NCI-H446 (cell line): ENCODE measurements at regions not wholly inside any gene's neighbourhood (a gene's known extent, or its start where the extent isn't known, plus 50 kb on each side); places are given as distances from the start of the nearest gene placed in this dataset.
"Not testable (repeated sequence)": the region's sequence is repeated elsewhere in the genome, so short reads cannot be mapped to it uniquely, and the experiment has no call there.

ENCODE experiments used
- DNase-seq, 2 experiments: peaks; one replicate each; lab custom pipeline; 2025; lab: John Stamatoyannopoulos, UW

GRCh38 chr15:58297639-58298038, 134.2 kb upstream of the LIPC start:
- no peak for DNase-seq

GRCh38 chr15:58298879-58299850, 132.6 kb upstream of the LIPC start:
- DNase-seq = no peak

- DNase-seq = no peak
These were observed 129.0 kb upstream of the LIPC start for GRCh38 chr15:58302832-58303231.

GRCh38 chr15:58303236-58303635, 128.6 kb upstream of the LIPC start:
- no peak for DNase-seq

- DNase-seq = no peak
These were observed 125.0 kb upstream of the LIPC start for GRCh38 chr15:58306591-58307312.

- DNase-seq = peak in 1 of 2 experiments; percentile 13
These were observed 124.4 kb upstream of the LIPC start for GRCh38 chr15:58307313-58307961.

GRCh38 chr15:58308742-58309355, 122.9 kb upstream of the LIPC start:
- DNase-seq = no peak

- no peak for DNase-seq
These were observed 121.5 kb upstream of the LIPC start for GRCh38 chr15:58309963-58310928.

GRCh38 chr15:58311556-58311955, 120.2 kb upstream of the LIPC start:
- no peak for DNase-seq

- no peak for DNase-seq
These were observed 119.8 kb upstream of the LIPC start for GRCh38 chr15:58312031-58312430.

GRCh38 chr15:58313304-58313703, 118.5 kb upstream of the LIPC start:
- DNase-seq = no peak

GRCh38 chr15:58313810-58314592, 117.8 kb upstream of the LIPC start:
- DNase-seq = no peak

- DNase-seq = no peak
These were observed 117.1 kb upstream of the LIPC start for GRCh38 chr15:58314593-58315216.

GRCh38 chr15:58318517-58318916, 113.3 kb upstream of the LIPC start:
- DNase-seq = no peak

- no peak for DNase-seq
These were observed 110.8 kb upstream of the LIPC start for GRCh38 chr15:58321034-58321433.

GRCh38 chr15:58322253-58322652, 109.5 kb upstream of the LIPC start:
- DNase-seq = no peak

- DNase-seq = not testable (repeated sequence)
These were observed 108.5 kb upstream of the LIPC start for GRCh38 chr15:58323321-58323720.

GRCh38 chr15:58324533-58324932, 107.3 kb upstream of the LIPC start:
- DNase-seq = no peak

- no peak for DNase-seq
These were observed 103.8 kb upstream of the LIPC start for GRCh38 chr15:58327958-58328357.

GRCh38 chr15:58329211-58329610, 102.6 kb upstream of the LIPC start:
- DNase-seq = no peak
